SU-DHL-6 (cell line): ENCODE measurements at regions not wholly inside any gene's neighbourhood (a gene's known extent, or its start where the extent isn't known, plus 50 kb on each side); places are given as distances from the start of the nearest gene placed in this dataset.

Source experiments
- EZH2phosphoT487 ChIP-seq: fragments of 200-600 bp; sonication (generic), shearing (Covaris generic); conservative IDR thresholded peaks from 2 replicates; pipeline ENCODE4 v1.6.1; 2018; ENCODE audit warnings: mild to moderate bottlenecking, antibody characterized with exemption, low read length, moderate library complexity, mixed read lengths
- TF ChIP-seq, protein P1 (sequence below): fragments of 200-600 bp; sonication (generic); IDR thresholded peaks from one replicate; pipeline ENCODE4 v1.5.1; 2017; ENCODE audit warnings: antibody characterized with exemption, mild to moderate bottlenecking, low read length, moderate library complexity; ENCODE audit not compliant: insufficient read depth, poor library complexity, severe bottlenecking

- TF ChIP-seq, protein P1, sequence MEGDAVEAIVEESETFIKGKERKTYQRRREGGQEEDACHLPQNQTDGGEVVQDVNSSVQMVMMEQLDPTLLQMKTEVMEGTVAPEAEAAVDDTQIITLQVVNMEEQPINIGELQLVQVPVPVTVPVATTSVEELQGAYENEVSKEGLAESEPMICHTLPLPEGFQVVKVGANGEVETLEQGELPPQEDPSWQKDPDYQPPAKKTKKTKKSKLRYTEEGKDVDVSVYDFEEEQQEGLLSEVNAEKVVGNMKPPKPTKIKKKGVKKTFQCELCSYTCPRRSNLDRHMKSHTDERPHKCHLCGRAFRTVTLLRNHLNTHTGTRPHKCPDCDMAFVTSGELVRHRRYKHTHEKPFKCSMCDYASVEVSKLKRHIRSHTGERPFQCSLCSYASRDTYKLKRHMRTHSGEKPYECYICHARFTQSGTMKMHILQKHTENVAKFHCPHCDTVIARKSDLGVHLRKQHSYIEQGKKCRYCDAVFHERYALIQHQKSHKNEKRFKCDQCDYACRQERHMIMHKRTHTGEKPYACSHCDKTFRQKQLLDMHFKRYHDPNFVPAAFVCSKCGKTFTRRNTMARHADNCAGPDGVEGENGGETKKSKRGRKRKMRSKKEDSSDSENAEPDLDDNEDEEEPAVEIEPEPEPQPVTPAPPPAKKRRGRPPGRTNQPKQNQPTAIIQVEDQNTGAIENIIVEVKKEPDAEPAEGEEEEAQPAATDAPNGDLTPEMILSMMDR = no peak
- TF ChIP-seq EZH2phosphoT487 = no peak
Measured at GRCh38 chr6:108781419-108782100, 66.7 kb upstream of the ARMC2 start.
